H1 (cell line): ENCODE measurements at regions not wholly inside any gene's neighbourhood (a gene's known extent, or its start where the extent isn't known, plus 50 kb on each side); places are given as distances from the start of the nearest gene placed in this dataset.

Experiments used
- CHD1 ChIP-seq: IDR thresholded peaks from 2 replicates; pipeline ENCODE4 v1.6.1; 2012; ENCODE audit warnings: low read depth, low read length, improper control_type of control experiment
- EP300 ChIP-seq, 2 experiments: IDR thresholded peaks; 1 replicate in 1 of 2; 2 replicates in 1 of 2; pipeline ENCODE4 v1.6.1; 2011 to 2012; ENCODE audit warnings: low read depth in 2 of 2, low read length in 2 of 2, mild to moderate bottlenecking in 2 of 2, borderline replicate concordance in 1 of 2, inconsistent platforms in 1 of 2, moderate library complexity in 1 of 2
- EZH2 ChIP-seq: fragments of 200-600 bp; sonication (generic); IDR thresholded peaks from 2 replicates; pipeline ENCODE4 v1.7.1; 2012; ENCODE audit warnings: low read depth, mild to moderate bottlenecking, moderate library complexity, low read length, inconsistent platforms; ENCODE audit not compliant: severe bottlenecking
- JUND ChIP-seq: IDR thresholded peaks from 2 replicates; pipeline ENCODE4 v1.6.1; 2011; ENCODE audit warnings: mild to moderate bottlenecking, improper control_type of control experiment, low read length
- POLR2AphosphoS5 ChIP-seq: IDR thresholded peaks from 2 replicates; pipeline ENCODE4 v1.6.1; 2011; ENCODE audit warnings: low read depth, low read length
- RAD21 ChIP-seq, 2 experiments: IDR thresholded peaks in 1 of 2; conservative IDR thresholded peaks in 1 of 2; 2 replicates each; pipeline ENCODE4 v1.6.1; 2011; ENCODE audit warnings: low read depth in 2 of 2, low read length in 2 of 2, improper control_type of control experiment in 1 of 2, inconsistent platforms in 1 of 2, mild to moderate bottlenecking in 1 of 2, moderate library complexity in 1 of 2
- TAF1 ChIP-seq: IDR thresholded peaks from 2 replicates; pipeline ENCODE4 v1.6.1; 2011; ENCODE audit warnings: mild to moderate bottlenecking, low read depth, low read length
- TF ChIP-seq, protein P1 (sequence below), 3 experiments: IDR thresholded peaks; 1 replicate in 2 of 3; 2 replicates in 1 of 3; pipeline versions ENCODE4 v1.5.1 to v1.6.1; 2011; ENCODE audit warnings: low read length in 3 of 3, mild to moderate bottlenecking in 3 of 3, inconsistent platforms in 2 of 3, low read depth in 1 of 3, moderate library complexity in 1 of 3; ENCODE audit not compliant: insufficient read depth in 1 of 3; ENCODE audit errors: control extremely low read depth in 1 of 3
- TF ChIP-seq, protein P2 (sequence below): IDR thresholded peaks from 2 replicates; pipeline ENCODE4 v1.6.1; 2012; ENCODE audit warnings: low read length, inconsistent platforms

- TF ChIP-seq, protein P1, sequence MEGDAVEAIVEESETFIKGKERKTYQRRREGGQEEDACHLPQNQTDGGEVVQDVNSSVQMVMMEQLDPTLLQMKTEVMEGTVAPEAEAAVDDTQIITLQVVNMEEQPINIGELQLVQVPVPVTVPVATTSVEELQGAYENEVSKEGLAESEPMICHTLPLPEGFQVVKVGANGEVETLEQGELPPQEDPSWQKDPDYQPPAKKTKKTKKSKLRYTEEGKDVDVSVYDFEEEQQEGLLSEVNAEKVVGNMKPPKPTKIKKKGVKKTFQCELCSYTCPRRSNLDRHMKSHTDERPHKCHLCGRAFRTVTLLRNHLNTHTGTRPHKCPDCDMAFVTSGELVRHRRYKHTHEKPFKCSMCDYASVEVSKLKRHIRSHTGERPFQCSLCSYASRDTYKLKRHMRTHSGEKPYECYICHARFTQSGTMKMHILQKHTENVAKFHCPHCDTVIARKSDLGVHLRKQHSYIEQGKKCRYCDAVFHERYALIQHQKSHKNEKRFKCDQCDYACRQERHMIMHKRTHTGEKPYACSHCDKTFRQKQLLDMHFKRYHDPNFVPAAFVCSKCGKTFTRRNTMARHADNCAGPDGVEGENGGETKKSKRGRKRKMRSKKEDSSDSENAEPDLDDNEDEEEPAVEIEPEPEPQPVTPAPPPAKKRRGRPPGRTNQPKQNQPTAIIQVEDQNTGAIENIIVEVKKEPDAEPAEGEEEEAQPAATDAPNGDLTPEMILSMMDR (IDR thresholded peaks at IDR 0.05; ENCODE audit: control extremely low read depth in 1 of 3, insufficient read depth in 1 of 3, low read depth in 1 of 3, low read length in 3 of 3) = no peak
- TF ChIP-seq EZH2 = no peak
- no peak for TF ChIP-seq CHD1
- TF ChIP-seq, protein P2, sequence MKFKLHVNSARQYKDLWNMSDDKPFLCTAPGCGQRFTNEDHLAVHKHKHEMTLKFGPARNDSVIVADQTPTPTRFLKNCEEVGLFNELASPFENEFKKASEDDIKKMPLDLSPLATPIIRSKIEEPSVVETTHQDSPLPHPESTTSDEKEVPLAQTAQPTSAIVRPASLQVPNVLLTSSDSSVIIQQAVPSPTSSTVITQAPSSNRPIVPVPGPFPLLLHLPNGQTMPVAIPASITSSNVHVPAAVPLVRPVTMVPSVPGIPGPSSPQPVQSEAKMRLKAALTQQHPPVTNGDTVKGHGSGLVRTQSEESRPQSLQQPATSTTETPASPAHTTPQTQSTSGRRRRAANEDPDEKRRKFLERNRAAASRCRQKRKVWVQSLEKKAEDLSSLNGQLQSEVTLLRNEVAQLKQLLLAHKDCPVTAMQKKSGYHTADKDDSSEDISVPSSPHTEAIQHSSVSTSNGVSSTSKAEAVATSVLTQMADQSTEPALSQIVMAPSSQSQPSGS = no peak
- no peak for TF ChIP-seq POLR2AphosphoS5
- TF ChIP-seq TAF1 = no peak
- TF ChIP-seq EP300 (IDR thresholded peaks at IDR 0.05; ENCODE audit: borderline replicate concordance in 1 of 2, low read depth in 2 of 2, low read length in 2 of 2) = no peak
- TF ChIP-seq RAD21 (IDR thresholded peaks at IDR 0.05 in 1 of 2, conservative IDR thresholded peaks at IDR 0.05 in 1 of 2; ENCODE audit: low read depth in 2 of 2, low read length in 2 of 2) = no peak
- no peak for TF ChIP-seq JUND
Measured at GRCh38 chr3:81998907-81999306, 237.5 kb upstream of the GBE1 start.
